ENCODE measurements at regions not wholly inside any gene's neighbourhood (a gene's known extent, or its start where the extent isn't known, plus 50 kb on each side); places are given as distances from the start of the nearest gene placed in this dataset.
"Not testable (repeated sequence)": the region's sequence is repeated elsewhere in the genome, so short reads cannot be mapped to it uniquely, and the experiment has no call there.

GRCh38 chr2:216756435-216756834 lies 61.1 kb upstream of the IGFBP5 start:
- ChIA-PET POLR2A (no interaction called here), CTCF (interaction anchor here (1.0 to 1.7 kb wide), 2 partner anchors 10 to 11 kb away, joined by 3 to 5 read pairs; no protein-coding TSS in a partner anchor)
- no peak for DNase-seq

GRCh38 chr2:216754812-216755211 lies 59.5 kb upstream of the IGFBP5 start:
- ChIA-PET POLR2A (no interaction called here), CTCF (interaction anchor here (0.9 kb wide), 1 partner anchor 56 kb away, joined by 3 read pairs; no protein-coding TSS in a partner anchor)
- Histone ChIP-seq H3K27me3 (replicated peaks in 2 of 5; ENCODE audit: control insufficient read depth in 4 of 5, insufficient read depth in 5 of 5, low read length in 4 of 5) (peaks cover 0 to 3% (median 1%) of the 10 kb centered on the region in 5 experiments), H3K9me3 (ENCODE audit: control extremely low read depth in 1 of 5, control insufficient read depth in 4 of 5, insufficient read depth in 2 of 5, low read depth in 1 of 5, low read length in 4 of 5) (no peaks in the 10 kb centered on the region), H3K4me1 (ENCODE audit: control extremely low read depth in 1 of 4, control insufficient read depth in 4 of 4, insufficient read depth in 4 of 4, low read length in 3 of 4) (no peaks in the 10 kb centered on the region), H3K4me3 (ENCODE audit: control insufficient read depth in 1 of 7, extremely low read depth in 1 of 7, insufficient read depth in 4 of 7, low read depth in 2 of 7, low read length in 6 of 7) (no peak overlapping the region), H3K36me3 (ENCODE audit: control insufficient read depth in 4 of 4, insufficient read depth in 4 of 4, low read length in 3 of 4) (no peaks in the 10 kb centered on the region), H3K27ac (ENCODE audit: insufficient read depth in 1 of 2, low read depth in 1 of 2, low read length in 2 of 2, poor library complexity in 1 of 2, severe bottlenecking in 2 of 2) (no peak overlapping the region)
- WGBS (ENCODE audit: insufficient coverage) = 98% methylated on average over 7 of the region's 7 CpGs
- DNase-seq = no peak

More at GRCh38 chr2:216756435-216756834, 61.1 kb upstream of the IGFBP5 start:
- Histone ChIP-seq H3K27me3 (replicated peaks in 2 of 5; ENCODE audit: control insufficient read depth in 4 of 5, insufficient read depth in 5 of 5, low read length in 4 of 5) (peaks cover 0 to 3% (median 0%) of the 10 kb centered on the region in 5 experiments), H3K4me3 (ENCODE audit: control insufficient read depth in 1 of 7, extremely low read depth in 1 of 7, insufficient read depth in 4 of 7, low read depth in 2 of 7, low read length in 6 of 7) (no peak overlapping the region), H3K36me3 (ENCODE audit: control insufficient read depth in 4 of 4, insufficient read depth in 4 of 4, low read length in 3 of 4) (no peaks in the 10 kb centered on the region), H3K4me1 (ENCODE audit: control extremely low read depth in 1 of 4, control insufficient read depth in 4 of 4, insufficient read depth in 4 of 4, low read length in 3 of 4) (peaks cover 0 to 5% (median 0%) of the 10 kb centered on the region in 4 experiments), H3K9me3 (ENCODE audit: control extremely low read depth in 1 of 5, control insufficient read depth in 4 of 5, insufficient read depth in 2 of 5, low read depth in 1 of 5, low read length in 4 of 5) (no peaks in the 10 kb centered on the region), H3K27ac (ENCODE audit: insufficient read depth in 1 of 2, low read depth in 1 of 2, low read length in 2 of 2, poor library complexity in 1 of 2, severe bottlenecking in 2 of 2) (no peak overlapping the region)
- WGBS (ENCODE audit: insufficient coverage) = 93% methylated on average over 2 of the region's 2 CpGs

GRCh38 chr2:216754336-216754735 lies 59.0 kb upstream of the IGFBP5 start:
- 96% methylated on average over 3 of the region's 3 CpGs for WGBS (ENCODE audit: insufficient coverage)
- DNase-seq = no peak
- ChIA-PET POLR2A (no interaction called here), CTCF (interaction anchor here (0.9 to 1.8 kb wide), 2 partner anchors 21 to 56 kb away, joined by 3 to 4 read pairs; no protein-coding TSS in a partner anchor)
- Histone ChIP-seq H3K36me3 (ENCODE audit: control insufficient read depth in 4 of 4, insufficient read depth in 4 of 4, low read length in 3 of 4) (no peaks in the 10 kb centered on the region), H3K4me1 (ENCODE audit: control extremely low read depth in 1 of 4, control insufficient read depth in 4 of 4, insufficient read depth in 4 of 4, low read length in 3 of 4) (no peaks in the 10 kb centered on the region), H3K4me3 (ENCODE audit: control insufficient read depth in 1 of 7, extremely low read depth in 1 of 7, insufficient read depth in 4 of 7, low read depth in 2 of 7, low read length in 6 of 7) (no peak overlapping the region), H3K27ac (ENCODE audit: insufficient read depth in 1 of 2, low read depth in 1 of 2, low read length in 2 of 2, poor library complexity in 1 of 2, severe bottlenecking in 2 of 2) (no peak overlapping the region), H3K9me3 (ENCODE audit: control extremely low read depth in 1 of 5, control insufficient read depth in 4 of 5, insufficient read depth in 2 of 5, low read depth in 1 of 5, low read length in 4 of 5) (no peaks in the 10 kb centered on the region), H3K27me3 (replicated peaks in 2 of 5; ENCODE audit: control insufficient read depth in 4 of 5, insufficient read depth in 5 of 5, low read length in 4 of 5) (peaks cover 0 to 3% (median 2%) of the 10 kb centered on the region in 5 experiments)

GRCh38 chr2:216752855-216753505 lies 57.6 kb upstream of the IGFBP5 start:
- Histone ChIP-seq H3K36me3 (ENCODE audit: control insufficient read depth in 4 of 4, insufficient read depth in 4 of 4, low read length in 3 of 4) (no peaks in the 10 kb centered on the region), H3K27ac (ENCODE audit: insufficient read depth in 1 of 2, low read depth in 1 of 2, low read length in 2 of 2, poor library complexity in 1 of 2, severe bottlenecking in 2 of 2) (no peak overlapping the region), H3K9me3 (ENCODE audit: control extremely low read depth in 1 of 5, control insufficient read depth in 4 of 5, insufficient read depth in 2 of 5, low read depth in 1 of 5, low read length in 4 of 5) (no peaks in the 10 kb centered on the region), H3K4me1 (ENCODE audit: control extremely low read depth in 1 of 4, control insufficient read depth in 4 of 4, insufficient read depth in 4 of 4, low read length in 3 of 4) (no peaks in the 10 kb centered on the region), H3K4me3 (ENCODE audit: control insufficient read depth in 1 of 7, extremely low read depth in 1 of 7, insufficient read depth in 4 of 7, low read depth in 2 of 7, low read length in 6 of 7) (no peak overlapping the region), H3K27me3 (replicated peaks in 2 of 5; ENCODE audit: control insufficient read depth in 4 of 5, insufficient read depth in 5 of 5, low read length in 4 of 5) (peaks cover 0 to 3% (median 2%) of the 10 kb centered on the region in 5 experiments)
- ChIA-PET POLR2A (no interaction called here), CTCF (interaction anchor here (1.8 kb wide), 1 partner anchor 22 kb away, joined by 4 read pairs; no protein-coding TSS in a partner anchor)
- no peak for DNase-seq
- 94% methylated on average over 2 of the region's 2 CpGs for WGBS (ENCODE audit: insufficient coverage)

GRCh38 chr2:216750750-216751149 lies 55.4 kb upstream of the IGFBP5 start:
- CTCF ChIA-PET; H3K36me3 ChIP-seq (ENCODE audit: control insufficient read depth in 4 of 4, insufficient read depth in 4 of 4, low read length in 3 of 4); H3K27me3 ChIP-seq (replicated peaks in 2 of 5; ENCODE audit: control insufficient read depth in 4 of 5, insufficient read depth in 5 of 5, low read length in 4 of 5); POLR2A ChIA-PET; H3K4me3 ChIP-seq (ENCODE audit: control insufficient read depth in 1 of 7, extremely low read depth in 1 of 7, insufficient read depth in 4 of 7, low read depth in 2 of 7, low read length in 6 of 7); DNase-seq; H3K4me1 ChIP-seq (ENCODE audit: control extremely low read depth in 1 of 4, control insufficient read depth in 4 of 4, insufficient read depth in 4 of 4, low read length in 3 of 4); H3K9me3 ChIP-seq (ENCODE audit: control extremely low read depth in 1 of 5, control insufficient read depth in 4 of 5, insufficient read depth in 2 of 5, low read depth in 1 of 5, low read length in 4 of 5); H3K27ac ChIP-seq (ENCODE audit: insufficient read depth in 1 of 2, low read depth in 1 of 2, low read length in 2 of 2, poor library complexity in 1 of 2, severe bottlenecking in 2 of 2): not testable (repeated sequence)

- CTCF ChIA-PET; H3K9me3 ChIP-seq (ENCODE audit: control extremely low read depth in 1 of 5, control insufficient read depth in 4 of 5, insufficient read depth in 2 of 5, low read depth in 1 of 5, low read length in 4 of 5); H3K27me3 ChIP-seq (replicated peaks in 2 of 5; ENCODE audit: control insufficient read depth in 4 of 5, insufficient read depth in 5 of 5, low read length in 4 of 5); H3K4me3 ChIP-seq (ENCODE audit: control insufficient read depth in 1 of 7, extremely low read depth in 1 of 7, insufficient read depth in 4 of 7, low read depth in 2 of 7, low read length in 6 of 7); H3K27ac ChIP-seq (ENCODE audit: insufficient read depth in 1 of 2, low read depth in 1 of 2, low read length in 2 of 2, poor library complexity in 1 of 2, severe bottlenecking in 2 of 2); H3K36me3 ChIP-seq (ENCODE audit: control insufficient read depth in 4 of 4, insufficient read depth in 4 of 4, low read length in 3 of 4); DNase-seq; H3K4me1 ChIP-seq (ENCODE audit: control extremely low read depth in 1 of 4, control insufficient read depth in 4 of 4, insufficient read depth in 4 of 4, low read length in 3 of 4); POLR2A ChIA-PET: not testable (repeated sequence)
- 95% methylated on average over 4 of the region's 5 CpGs for WGBS (ENCODE audit: insufficient coverage)
Observed at GRCh38 chr2:216746268-216746667, 50.9 kb upstream of the IGFBP5 start.

GRCh38 chr2:216745453-216745852 lies 50.1 kb upstream of the IGFBP5 start:
- Histone ChIP-seq H3K4me3 (ENCODE audit: control insufficient read depth in 1 of 7, extremely low read depth in 1 of 7, insufficient read depth in 4 of 7, low read depth in 2 of 7, low read length in 6 of 7) (no peak overlapping the region), H3K27me3 (replicated peaks in 2 of 5; ENCODE audit: control insufficient read depth in 4 of 5, insufficient read depth in 5 of 5, low read length in 4 of 5) (peaks cover 0 to 2% (median 0%) of the 10 kb centered on the region in 5 experiments), H3K36me3 (ENCODE audit: control insufficient read depth in 4 of 4, insufficient read depth in 4 of 4, low read length in 3 of 4) (no peaks in the 10 kb centered on the region), H3K9me3 (ENCODE audit: control extremely low read depth in 1 of 5, control insufficient read depth in 4 of 5, insufficient read depth in 2 of 5, low read depth in 1 of 5, low read length in 4 of 5) (peaks cover 0 to 4% (median 0%) of the 10 kb centered on the region in 5 experiments), H3K4me1 (ENCODE audit: control extremely low read depth in 1 of 4, control insufficient read depth in 4 of 4, insufficient read depth in 4 of 4, low read length in 3 of 4) (no peaks in the 10 kb centered on the region), H3K27ac (ENCODE audit: insufficient read depth in 1 of 2, low read depth in 1 of 2, low read length in 2 of 2, poor library complexity in 1 of 2, severe bottlenecking in 2 of 2) (no peak overlapping the region)
- WGBS (ENCODE audit: insufficient coverage) = no CpG with 5 or more reads among the region's 3 CpGs
- CTCF ChIA-PET = interaction anchor here (0.8 kb wide), 1 partner anchor 11 kb away, joined by 3 read pairs; no protein-coding TSS in a partner anchor
- DNase-seq = no peak
- POLR2A ChIA-PET = no interaction called here

Data from common myeloid progenitor, CD34-positive (primary cell).